Stimulated activated CD4-positive, alpha-beta T cell treated with anti-CD3 and anti-CD28 coated beads, Interleukin-12 subunit alpha, Interleukin-12 subunit beta, amount 100 ng/mL, for 48 hours (primary cell): ENCODE measurements at regions not wholly inside any gene's neighbourhood (a gene's known extent, or its start where the extent isn't known, plus 50 kb on each side); places are given as distances from the start of the nearest gene placed in this dataset.
A peak's percentile ranks its signal among the peaks of the same experiment; 100 is the strongest.

ENCODE experiments used
- DNase-seq, 3 donors: peaks; one replicate each; pipeline ENCODE4 v3.0.0-alpha.2; 2020; ENCODE audit warnings: low read depth in 2 of 3, low spot score in 1 of 3

GRCh38 chr10:113357681-113358300 lies 195.1 kb upstream of the HABP2 start:
- DNase-seq = no peak

DNA sequence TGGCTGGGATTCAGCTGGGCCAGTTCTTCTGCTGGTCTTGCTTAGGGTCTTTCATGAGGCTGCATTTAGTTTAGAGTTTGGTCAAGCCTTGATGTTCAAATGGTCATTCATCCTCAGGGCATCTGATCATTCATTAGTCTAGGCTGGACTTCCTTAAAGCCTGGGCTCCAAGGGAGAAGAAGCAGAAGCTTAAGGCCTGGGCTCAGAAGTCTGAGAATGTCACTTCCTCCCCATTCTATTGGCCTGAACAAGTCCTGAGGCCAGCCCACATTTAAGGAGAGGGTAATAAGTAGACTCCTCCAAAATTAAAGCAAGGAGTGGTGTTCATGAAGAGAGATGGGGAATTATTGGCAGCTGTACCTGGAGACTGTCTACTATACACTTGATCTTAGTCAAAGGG lies 193.2 kb upstream of the HABP2 start:
- DNase-seq = no peak

DNA sequence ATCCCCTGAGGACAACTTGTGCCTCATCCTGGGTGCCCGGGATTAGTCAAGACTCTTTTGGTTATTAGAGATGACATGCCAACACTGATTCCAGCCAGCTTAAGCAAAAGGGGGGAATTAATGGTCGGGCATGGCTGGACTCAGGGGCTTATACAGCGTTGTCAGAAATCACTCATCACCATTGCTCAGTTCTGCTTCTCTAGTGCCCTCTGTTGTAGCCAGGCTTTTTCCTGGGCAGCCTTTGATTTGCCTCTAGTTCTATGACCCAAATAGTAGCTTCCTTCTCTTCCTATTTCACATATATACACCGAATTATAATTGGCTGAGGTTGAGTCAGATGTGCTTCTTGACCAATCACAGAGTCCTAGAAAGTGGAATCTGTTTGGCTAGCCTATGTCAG lies 192.0 kb upstream of the HABP2 start:
- no peak for DNase-seq

DNA sequence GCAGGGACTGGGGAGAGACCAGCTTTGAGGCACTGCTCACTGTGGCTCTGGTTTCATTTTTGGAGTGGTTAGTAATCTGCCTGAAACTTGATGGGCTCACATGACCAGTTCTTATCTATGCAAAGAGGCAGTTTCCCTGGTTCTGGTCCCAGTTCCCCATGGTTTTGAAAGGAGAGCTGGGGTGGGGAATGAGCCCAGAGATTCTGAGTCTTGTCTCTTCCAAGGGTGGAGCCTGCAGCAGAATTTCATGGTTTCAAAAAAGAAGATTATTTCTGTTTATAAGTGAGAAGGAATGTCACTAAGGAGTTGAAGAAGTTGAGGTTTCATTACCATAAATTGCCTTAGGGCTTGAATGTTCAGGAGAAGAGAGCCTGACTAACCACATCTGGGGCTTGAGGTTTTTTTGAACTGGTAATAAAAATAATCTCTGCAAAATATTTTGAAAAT lies 190.2 kb upstream of the HABP2 start:
- DNase-seq = no peak

GRCh38 chr10:113364227-113364626 lies 188.6 kb upstream of the HABP2 start:
- no peak for DNase-seq

DNA sequence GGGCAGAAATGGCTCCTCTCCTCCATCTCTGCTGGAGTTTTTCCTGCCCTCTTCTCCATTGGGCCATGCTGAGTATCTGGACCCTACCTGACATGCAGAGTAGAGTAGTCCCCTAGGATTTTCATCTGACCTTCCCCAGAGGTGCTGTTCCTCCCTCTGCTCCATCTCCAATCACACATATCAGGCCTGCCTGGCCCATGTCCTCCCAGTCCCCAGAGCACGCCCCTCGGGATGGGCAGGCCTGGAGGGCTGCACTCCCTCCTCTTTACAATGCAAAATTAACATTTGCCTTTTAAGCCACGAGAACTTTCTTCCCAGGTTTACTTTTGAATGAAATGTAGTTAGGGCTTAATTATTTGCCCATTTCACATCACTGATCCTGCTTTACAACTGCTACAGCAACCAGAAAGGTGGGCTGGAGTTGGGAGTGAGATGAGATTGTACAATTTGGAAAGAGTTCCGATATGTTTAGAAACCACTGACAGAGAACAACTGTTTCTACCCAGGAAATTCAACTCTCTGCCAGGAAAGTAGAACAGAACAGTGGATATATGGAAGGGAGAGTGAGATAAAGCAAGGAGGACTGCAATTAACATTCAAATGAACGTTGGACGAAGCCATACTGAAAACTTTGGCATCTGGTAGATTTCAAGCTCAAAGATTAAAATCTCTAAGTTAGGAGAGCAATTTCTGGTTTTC lies 184.0 kb upstream of the HABP2 start:
- DNase-seq = no peak

DNA sequence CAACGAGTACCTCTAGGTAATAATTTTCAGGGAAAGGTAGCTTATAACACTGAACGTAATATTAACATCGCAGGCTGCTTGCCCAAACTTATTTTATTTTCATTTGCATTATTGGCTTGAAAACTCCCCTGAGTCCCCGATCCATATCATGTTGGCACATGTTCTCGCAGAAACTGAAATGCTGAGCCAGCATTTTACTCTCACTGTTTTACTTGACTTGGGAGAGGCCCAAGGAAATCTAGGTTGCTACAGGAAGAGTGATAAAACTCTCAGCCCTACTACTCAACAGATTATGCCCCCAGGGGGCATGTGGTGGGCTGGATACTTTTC lies 183.5 kb upstream of the HABP2 start:
- DNase-seq = no peak

- no peak for DNase-seq
Measured at GRCh38 chr10:113376428-113376827, 176.4 kb upstream of the HABP2 start.

DNA sequence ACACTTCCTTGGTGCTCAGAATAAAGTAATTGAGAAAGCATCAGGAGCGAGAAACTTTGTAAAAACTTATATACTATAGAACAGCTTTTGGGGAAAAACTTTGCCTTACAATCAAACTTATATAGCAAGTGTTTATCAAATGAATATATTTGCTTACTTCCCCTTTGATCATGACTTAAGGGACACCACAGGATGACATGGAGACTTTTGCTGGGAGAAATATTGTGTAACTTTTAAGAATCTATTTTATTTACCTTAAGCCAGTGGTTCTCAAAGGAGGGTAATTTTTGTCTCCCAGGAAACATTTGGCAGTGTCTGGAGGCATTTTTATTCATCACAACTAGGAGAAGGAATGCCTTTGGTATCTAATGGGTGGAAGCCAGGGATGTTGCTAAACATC lies 173.8 kb upstream of the HABP2 start:
- DNase-seq = no peak

DNA sequence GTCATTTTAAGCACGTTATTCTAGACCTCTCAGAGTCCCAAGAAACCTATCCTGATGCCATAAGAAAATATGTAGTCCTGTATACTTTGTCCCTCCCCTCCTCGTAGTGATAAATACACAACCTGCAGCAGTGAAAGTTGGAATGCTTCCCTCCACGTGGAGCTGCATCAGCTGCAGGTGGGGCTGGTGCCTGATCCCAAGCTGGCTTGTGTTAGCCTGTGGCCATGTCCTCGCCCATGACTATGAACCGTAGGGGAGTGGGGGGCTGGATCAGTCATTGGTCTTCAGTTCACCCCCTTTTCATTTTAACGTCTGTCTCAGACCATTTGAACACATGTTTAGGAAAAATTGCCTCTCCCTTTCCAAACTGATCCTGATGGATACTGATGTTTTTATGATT lies 171.4 kb upstream of the HABP2 start:
- DNase-seq = no peak

GRCh38 chr10:113381981-113382509 lies 170.8 kb upstream of the HABP2 start:
- DNase-seq = no peak

DNA sequence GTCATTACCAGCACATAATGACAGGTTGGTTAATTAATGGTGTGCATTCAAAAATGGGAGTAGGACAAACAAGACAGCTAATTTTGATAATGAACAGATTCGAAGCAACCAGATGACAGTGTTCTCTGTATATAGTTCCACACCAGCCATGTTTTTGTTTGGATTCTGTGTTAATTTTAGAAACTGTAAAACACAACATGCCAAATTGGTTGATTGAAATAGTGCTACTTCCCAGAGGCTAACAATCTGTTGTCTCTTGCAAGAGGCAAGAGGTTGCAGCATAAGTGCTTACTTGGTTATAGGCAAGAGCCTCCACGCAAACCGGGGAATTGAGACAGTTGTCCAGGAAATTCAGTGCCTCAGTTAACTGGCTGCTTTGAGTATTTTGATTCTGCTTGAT lies 170.2 kb upstream of the HABP2 start:
- DNase-seq = no peak

DNA sequence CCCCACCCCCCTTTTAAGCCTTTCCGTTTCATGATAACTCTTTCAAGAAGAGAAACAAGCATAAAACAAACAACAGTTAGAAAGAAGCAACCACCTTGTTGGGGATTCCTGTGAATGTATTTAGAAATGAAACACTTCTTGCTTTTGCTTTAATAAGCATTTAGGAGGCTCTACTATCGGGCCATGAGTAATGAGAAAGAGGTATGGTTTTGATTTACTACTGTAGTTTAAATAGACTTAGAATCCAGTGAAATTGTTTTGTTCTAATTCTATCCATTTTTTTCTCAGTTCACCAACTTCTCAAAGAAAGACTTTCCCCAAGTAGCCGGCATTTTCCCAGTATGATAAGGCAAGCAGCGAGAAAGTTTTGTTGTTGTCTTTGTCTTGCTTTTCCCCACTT lies 168.7 kb upstream of the HABP2 start:
- no peak for DNase-seq

GRCh38 chr10:113385021-113385999 lies 167.5 kb upstream of the HABP2 start:
- peak; percentile 18 to 42 (median 39) for DNase-seq

DNA sequence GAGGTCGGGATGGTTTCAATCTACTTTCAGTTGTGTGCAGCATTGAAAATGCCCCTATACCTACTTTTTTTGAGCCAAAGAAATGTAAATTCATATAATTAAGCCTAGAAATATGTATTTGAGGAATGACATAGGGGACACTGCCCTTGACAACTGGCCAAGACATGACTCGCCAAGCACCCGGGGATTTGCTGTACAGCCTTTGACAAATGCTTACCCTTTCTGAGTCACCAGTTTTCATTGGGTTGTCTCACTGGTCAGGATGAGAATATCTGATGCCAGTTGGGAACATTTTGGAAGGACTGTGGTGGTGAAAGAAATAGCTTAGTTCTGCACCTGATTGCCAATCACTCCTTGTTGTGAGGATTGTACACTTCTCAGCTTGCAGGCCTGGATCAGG lies 166.8 kb upstream of the HABP2 start:
- no peak for DNase-seq

- DNase-seq = no peak
Measured at GRCh38 chr10:113389969-113390368, 162.9 kb upstream of the HABP2 start.

DNA sequence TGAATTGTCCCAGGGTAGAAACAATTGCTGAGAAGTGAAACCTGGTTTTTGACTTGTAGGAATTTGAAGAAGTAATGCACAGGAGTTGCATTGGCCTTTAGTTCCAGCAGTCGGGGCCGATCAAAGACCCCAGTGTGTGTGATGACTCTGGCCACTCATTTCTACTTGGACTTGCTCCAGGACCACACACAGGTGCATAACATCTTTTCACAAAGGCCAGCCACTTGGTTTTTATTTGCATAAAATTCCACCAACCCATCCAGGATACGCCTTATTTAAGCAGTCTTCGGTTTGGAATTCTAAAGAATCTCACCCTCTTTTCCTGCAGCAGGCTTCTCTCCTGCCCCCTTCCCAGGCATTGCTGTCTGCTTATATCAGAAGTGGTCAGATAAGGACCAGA lies 162.0 kb upstream of the HABP2 start:
- DNase-seq = no peak

GRCh38 chr10:113397047-113397446 lies 155.8 kb upstream of the HABP2 start:
- DNase-seq = no peak

GRCh38 chr10:113399065-113399464 lies 153.8 kb upstream of the HABP2 start:
- DNase-seq = no peak

GRCh38 chr10:113402602-113403001 lies 150.3 kb upstream of the HABP2 start:
- DNase-seq = no peak

GRCh38 chr10:113407218-113407617 lies 145.6 kb upstream of the HABP2 start:
- no peak for DNase-seq

DNA sequence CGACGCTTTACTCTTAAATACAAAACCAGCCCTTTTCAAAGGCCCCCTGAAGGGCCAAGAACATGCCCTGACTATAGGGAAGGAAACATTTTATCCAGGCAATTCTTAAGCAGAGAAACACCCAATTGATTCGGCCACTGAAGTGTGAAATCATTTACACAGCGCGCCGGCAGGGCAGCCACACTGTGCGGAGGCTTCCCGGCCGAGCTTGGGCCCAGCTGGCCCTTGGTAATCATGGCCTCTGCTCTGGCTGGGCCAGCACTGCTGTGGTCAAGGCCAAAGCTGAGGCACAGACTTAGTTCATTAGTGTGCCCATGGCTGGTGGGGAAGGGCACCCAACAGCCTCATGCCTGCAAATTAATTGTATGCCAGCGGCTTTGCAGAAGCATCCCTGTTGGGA lies 143.7 kb upstream of the HABP2 start:
- no peak for DNase-seq
